Activated CD4-positive, alpha-beta T cell treated with anti-CD3 and anti-CD28 coated beads for 24 hours (primary cell): ENCODE measurements at regions not wholly inside any gene's neighbourhood (a gene's known extent, or its start where the extent isn't known, plus 50 kb on each side); places are given as distances from the start of the nearest gene placed in this dataset.

ENCODE experiments used
- DNase-seq, 2 donors: peaks; one replicate each; pipeline ENCODE4 v3.0.0-alpha.2; 2020; ENCODE audit warnings: low read depth in 2 of 2

GRCh38 chr14:61893371-61893940 is 131.2 kb downstream of the SNAPC1 start:
- no peak for DNase-seq

DNA sequence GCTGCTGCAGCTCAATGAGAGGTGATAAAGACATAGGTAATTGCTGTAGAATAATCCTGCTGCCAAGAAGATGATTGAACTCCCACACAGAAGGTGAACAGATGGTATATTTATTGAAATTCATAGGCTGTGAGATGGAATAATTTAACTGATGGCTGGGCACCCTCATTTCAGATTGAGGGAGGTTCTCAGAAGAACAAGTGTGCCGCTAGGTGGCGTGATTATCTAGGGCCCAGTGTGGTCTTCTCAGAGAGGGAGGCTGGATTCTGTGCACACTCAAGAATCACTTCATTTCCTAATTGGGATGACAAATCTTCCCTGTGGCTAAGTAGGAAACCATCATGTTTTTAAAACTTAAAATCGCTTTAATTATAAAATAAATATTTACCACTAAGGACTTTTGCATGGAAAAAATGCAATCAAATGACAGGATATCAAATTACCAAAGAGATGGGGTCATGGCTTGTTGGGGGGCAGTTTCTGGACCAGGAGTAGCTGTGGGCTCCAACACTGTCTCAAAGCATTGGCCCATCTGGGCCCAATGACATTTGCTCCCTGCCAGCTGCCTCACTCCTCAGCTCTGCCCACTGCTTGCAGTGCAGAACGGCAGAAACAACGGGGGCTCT is 132.3 kb downstream of the SNAPC1 start:
- DNase-seq, result peak; percentile 52 to 59

- DNase-seq, result no peak
Observed at GRCh38 chr14:61897300-61897699, 135.1 kb downstream of the SNAPC1 start.

DNA sequence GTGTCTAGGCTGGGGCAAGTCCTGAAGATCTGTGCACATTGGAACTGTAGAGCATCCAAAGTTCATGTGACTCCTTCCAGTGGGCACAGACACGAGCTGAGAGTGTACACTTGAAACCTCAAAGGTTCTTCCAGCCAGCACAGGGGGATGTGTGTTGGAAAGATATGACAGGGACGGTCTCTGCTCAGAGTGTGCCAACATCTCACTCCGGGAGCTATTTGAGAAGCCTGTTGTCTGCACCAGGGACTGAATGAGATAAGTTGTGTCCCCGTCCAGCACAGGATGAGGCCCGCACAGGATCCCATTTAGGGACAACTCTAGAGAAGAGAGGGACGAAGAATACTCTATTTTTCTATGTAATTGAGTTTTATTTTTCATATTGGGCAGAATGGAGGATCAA is 136.3 kb downstream of the SNAPC1 start:
- no peak for DNase-seq

GRCh38 chr14:61899497-61899896 is 137.3 kb downstream of the SNAPC1 start:
- no peak for DNase-seq

DNA sequence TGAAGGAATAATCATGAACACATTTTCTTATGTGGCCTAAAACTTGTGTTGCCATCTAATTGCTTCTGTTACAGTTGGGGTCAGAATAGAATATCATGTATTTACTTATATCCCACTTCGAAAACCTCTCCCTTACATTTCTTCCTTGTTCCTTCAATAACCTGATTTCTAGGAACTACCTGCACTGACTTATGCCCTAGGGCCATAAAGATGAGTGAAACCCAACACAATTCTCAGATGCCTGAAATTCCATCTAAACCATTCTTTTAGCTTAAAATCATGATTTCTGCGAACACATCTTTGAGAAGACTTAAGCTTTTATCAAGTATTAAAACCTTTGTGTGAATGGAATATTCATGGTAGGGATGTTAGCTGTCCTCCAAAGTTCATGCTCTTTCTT is 142.7 kb downstream of the SNAPC1 start:
- DNase-seq, result no peak

GRCh38 chr14:61911574-61911973 is 149.4 kb downstream of the SNAPC1 start:
- DNase-seq, result no peak

DNA sequence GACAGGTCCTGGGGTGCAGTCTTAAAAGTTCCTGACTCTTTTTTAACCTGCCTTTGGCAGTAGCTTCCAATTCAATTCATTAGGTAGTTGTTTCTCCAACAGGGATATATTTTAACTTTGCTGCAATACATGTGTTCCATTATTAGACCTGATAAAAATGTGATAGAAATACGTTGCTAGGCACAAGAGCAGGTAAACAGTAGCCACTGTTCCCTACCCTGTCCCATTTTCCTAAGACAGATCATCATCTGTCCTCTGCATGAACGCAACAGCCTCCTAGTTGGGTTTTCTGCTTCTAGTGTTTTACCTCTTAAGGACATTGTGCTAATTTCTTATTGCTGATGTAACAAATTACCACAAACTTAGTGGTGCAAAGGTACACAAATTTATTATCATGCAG is 156.8 kb downstream of the SNAPC1 start:
- DNase-seq, result no peak

GRCh38 chr14:61923348-61923747 is 161.1 kb downstream of the SNAPC1 start:
- no peak for DNase-seq

- DNase-seq, result no peak
Observed at GRCh38 chr14:61925043-61925442, 162.8 kb downstream of the SNAPC1 start.

- no peak for DNase-seq
Observed at GRCh38 chr14:61925732-61926435, 163.7 kb downstream of the SNAPC1 start.

GRCh38 chr14:61927060-61927459 is 164.8 kb downstream of the SNAPC1 start:
- no peak for DNase-seq

- DNase-seq, result no peak
Observed at GRCh38 chr14:61927520-61927919, 165.3 kb downstream of the SNAPC1 start.

- DNase-seq, result no peak
Observed at GRCh38 chr14:61928300-61928699, 166.1 kb downstream of the SNAPC1 start.

GRCh38 chr14:61928701-61929100 is 166.5 kb downstream of the SNAPC1 start:
- DNase-seq, result no peak

GRCh38 chr14:61929651-61930050 is 167.4 kb downstream of the SNAPC1 start:
- DNase-seq, result no peak

DNA sequence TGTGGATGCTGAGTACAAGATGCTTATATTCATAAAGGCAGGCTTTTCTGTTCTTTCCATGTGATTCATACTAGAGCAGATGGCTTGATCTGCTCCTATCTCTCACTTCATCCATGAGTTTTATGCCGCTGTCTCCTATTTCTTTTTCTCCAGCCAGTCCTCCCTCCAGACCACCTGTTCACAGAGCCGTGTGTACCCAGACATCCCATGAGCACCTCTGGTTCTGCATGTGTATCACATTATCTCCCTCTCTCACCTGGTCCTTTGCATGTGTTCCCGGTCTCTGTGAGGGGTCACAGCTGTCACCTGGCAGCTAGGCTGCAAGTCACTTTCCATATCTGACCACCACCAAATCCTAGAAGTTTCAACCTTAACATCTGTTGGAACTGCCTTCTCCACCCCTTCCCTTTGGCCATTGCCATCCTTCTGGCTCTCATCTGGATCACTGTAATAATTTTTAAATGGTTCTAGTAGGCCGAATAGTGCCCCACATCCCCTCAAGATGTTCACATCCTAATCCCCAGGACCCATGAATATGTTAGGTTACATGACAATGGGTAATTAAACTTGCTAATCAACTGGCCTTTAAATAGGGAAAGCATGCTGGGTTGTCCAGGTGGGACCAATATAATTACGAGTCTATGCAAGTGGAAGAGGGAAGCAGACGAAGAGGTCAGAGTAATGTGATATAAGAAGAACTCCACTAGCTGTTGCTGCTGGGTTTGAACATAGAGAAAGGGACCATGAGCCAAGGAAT is 168.1 kb downstream of the SNAPC1 start:
- no peak for DNase-seq

DNA sequence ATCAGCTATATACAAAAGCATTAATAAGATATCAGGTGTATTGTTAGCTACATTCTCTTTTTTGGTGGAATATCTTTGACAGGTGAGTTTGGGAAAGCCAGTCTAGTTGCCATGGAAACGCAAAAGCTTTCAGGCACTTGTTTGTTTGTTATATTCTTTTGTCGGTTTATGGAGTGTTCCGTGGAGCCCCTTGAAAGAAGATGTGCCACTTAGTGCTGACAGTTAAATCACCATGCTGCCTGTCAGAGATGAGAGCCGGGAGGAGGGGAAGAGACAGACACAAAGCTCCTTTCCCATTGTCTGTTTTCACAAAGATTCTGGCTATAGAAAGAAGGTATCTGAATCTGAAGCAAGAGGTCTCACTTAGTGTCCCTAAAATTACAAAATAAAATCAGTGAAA is 170.8 kb downstream of the SNAPC1 start:
- no peak for DNase-seq

DNA sequence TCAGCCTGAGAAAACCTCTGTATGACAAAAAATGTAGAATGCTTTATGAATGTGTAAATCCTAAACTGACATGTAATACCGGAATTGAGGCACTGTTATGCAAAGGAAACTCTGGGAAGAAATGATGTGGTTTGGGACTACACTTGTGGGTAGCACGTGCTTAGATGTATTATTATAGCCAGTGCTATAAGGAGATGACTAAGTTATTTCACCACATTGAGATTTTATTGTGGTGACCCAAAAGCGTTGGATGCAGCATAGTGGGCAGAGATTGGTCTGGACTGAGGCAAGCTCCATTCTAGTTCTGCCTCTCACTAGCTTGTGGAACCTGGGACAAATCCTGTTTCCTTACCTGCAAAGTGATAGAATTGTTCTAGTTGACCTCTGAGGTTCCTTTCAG is 172.2 kb downstream of the SNAPC1 start:
- no peak for DNase-seq

DNA sequence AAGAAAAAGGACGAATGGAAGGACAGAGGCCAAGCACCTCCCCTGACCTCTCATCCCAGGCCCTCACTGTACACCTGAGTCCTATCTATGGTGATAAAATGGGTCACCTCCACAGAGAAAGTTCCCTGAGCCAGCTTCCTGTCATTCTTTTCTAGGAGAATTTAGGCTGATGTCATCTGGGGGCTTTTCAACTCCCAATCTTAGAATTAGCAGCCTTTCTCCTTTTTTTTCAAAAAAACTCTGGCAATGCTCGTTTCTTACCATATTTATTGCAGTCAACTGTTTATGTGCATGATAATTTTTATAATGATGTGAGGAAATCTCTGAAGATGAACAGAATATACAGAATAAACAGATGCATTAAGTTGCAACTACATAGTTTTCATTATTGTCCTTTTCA is 177.6 kb downstream of the SNAPC1 start:
- no peak for DNase-seq

DNA sequence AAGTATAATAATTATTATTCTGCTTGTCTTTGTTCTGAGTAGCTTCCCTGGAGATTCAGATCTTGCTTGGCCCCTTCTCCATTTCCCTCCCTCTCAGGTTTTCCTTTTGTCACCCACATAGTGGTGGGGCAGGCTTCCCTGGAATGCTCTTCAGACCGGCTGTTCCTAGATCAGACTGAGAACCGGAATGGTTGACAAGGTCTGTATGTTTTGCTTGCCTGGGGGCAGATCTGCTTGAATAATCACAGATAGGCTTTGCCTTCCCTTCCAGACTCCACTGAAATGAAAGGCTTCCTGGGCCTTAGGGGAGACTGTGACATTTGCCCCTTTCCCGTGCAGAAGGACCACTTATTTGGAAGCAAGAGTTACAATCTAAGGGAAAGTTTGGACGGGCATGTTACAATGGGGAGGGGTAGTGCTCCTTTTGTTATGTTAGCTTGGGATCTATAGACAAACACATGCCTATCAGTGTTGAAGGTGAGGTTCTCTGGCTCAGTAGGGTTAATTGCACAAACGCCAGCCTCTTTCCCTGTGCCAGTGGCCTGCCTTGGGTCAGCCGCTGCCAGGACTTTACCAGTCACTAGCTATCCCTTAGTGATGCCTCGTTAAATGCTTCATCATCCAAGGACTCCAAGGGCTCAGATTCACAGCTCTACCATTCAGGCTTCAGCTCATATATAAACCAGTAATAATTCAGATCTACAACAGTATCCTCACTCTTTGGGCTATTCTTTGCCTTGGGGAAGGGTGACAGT is 178.6 kb downstream of the SNAPC1 start:
- DNase-seq, result no peak
